ENCODE measurements at regions not wholly inside any gene's neighbourhood (a gene's known extent, or its start where the extent isn't known, plus 50 kb on each side); places are given as distances from the start of the nearest gene placed in this dataset.

GRCh38 chr3:43215663-43216275, 70.6 kb upstream of the SNRK start:
- H3K4me3 ChIP-seq (ENCODE audit: low read depth, low read length): no peak overlapping the region

GRCh38 chr3:43215138-43215537, 71.2 kb upstream of the SNRK start:
- no peak overlapping the region for H3K4me3 ChIP-seq (ENCODE audit: low read depth, low read length)
- TF ChIP-seq CTCF (conservative IDR thresholded peaks at IDR 0.05; ENCODE audit: low read depth, low read length): no peak
- DNase-seq (ENCODE audit: low read depth): no peak

More at GRCh38 chr3:43215663-43216275, 70.6 kb upstream of the SNRK start:
- TF ChIP-seq CTCF (conservative IDR thresholded peaks at IDR 0.05; ENCODE audit: low read depth, low read length): peak; percentile 23
- no peak for DNase-seq (ENCODE audit: low read depth)

- DNase-seq (ENCODE audit: low read depth): peak; percentile 69
- no peak for TF ChIP-seq CTCF (conservative IDR thresholded peaks at IDR 0.05; ENCODE audit: low read depth, low read length)
- no peak overlapping the region for H3K4me3 ChIP-seq (ENCODE audit: low read depth, low read length)
Measured at GRCh38 chr3:43214616-43215015, 71.7 kb upstream of the SNRK start.

GRCh38 chr3:43213631-43214030, 72.7 kb upstream of the SNRK start:
- TF ChIP-seq CTCF (conservative IDR thresholded peaks at IDR 0.05; ENCODE audit: low read depth, low read length): no peak
- H3K4me3 ChIP-seq (ENCODE audit: low read depth, low read length): no peak overlapping the region
- peak; percentile 80 for DNase-seq (ENCODE audit: low read depth)

GRCh38 chr3:43212914-43213611, 73.3 kb upstream of the SNRK start:
- H3K4me3 ChIP-seq (ENCODE audit: low read depth, low read length): no peak overlapping the region
- no peak for TF ChIP-seq CTCF (conservative IDR thresholded peaks at IDR 0.05; ENCODE audit: low read depth, low read length)
- DNase-seq (ENCODE audit: low read depth): no peak

- DNase-seq (ENCODE audit: low read depth): no peak
- TF ChIP-seq CTCF (conservative IDR thresholded peaks at IDR 0.05; ENCODE audit: low read depth, low read length): no peak
- H3K4me3 ChIP-seq (ENCODE audit: low read depth, low read length): no peak overlapping the region
Measured at GRCh38 chr3:43211681-43212080, 74.7 kb upstream of the SNRK start.

Measured in epithelial cell of proximal tubule (primary cell).